ENCODE measurements at regions not wholly inside any gene's neighbourhood (a gene's known extent, or its start where the extent isn't known, plus 50 kb on each side); places are given as distances from the start of the nearest gene placed in this dataset.

GRCh38 chr10:62657244-62657835 lies 147.2 kb upstream of the ADO start:
- TF ChIP-seq, protein P1, sequence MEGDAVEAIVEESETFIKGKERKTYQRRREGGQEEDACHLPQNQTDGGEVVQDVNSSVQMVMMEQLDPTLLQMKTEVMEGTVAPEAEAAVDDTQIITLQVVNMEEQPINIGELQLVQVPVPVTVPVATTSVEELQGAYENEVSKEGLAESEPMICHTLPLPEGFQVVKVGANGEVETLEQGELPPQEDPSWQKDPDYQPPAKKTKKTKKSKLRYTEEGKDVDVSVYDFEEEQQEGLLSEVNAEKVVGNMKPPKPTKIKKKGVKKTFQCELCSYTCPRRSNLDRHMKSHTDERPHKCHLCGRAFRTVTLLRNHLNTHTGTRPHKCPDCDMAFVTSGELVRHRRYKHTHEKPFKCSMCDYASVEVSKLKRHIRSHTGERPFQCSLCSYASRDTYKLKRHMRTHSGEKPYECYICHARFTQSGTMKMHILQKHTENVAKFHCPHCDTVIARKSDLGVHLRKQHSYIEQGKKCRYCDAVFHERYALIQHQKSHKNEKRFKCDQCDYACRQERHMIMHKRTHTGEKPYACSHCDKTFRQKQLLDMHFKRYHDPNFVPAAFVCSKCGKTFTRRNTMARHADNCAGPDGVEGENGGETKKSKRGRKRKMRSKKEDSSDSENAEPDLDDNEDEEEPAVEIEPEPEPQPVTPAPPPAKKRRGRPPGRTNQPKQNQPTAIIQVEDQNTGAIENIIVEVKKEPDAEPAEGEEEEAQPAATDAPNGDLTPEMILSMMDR (IDR thresholded peaks at IDR 0.05) = no peak
- no peak for TF ChIP-seq EZH2 (IDR thresholded peaks at IDR 0.05; ENCODE audit: borderline replicate concordance, insufficient read depth, low read depth, low read length, poor library complexity, severe bottlenecking)
